Panc1 (cell line): ENCODE measurements at regions not wholly inside any gene's neighbourhood (a gene's known extent, or its start where the extent isn't known, plus 50 kb on each side); places are given as distances from the start of the nearest gene placed in this dataset.

ENCODE experiments used
- POLR2AphosphoS5 ChIP-seq: IDR thresholded peaks from 2 replicates; pipeline ENCODE4 v1.6.1; 2012; ENCODE audit warnings: mild to moderate bottlenecking, low read depth, low read length, moderate library complexity
- TF ChIP-seq, protein P1 (sequence below): fragments of 450-650 bp; IDR thresholded peaks from 2 replicates; pipeline ENCODE4 v1.5.1; 2017; ENCODE audit warnings: mild to moderate bottlenecking

DNA sequence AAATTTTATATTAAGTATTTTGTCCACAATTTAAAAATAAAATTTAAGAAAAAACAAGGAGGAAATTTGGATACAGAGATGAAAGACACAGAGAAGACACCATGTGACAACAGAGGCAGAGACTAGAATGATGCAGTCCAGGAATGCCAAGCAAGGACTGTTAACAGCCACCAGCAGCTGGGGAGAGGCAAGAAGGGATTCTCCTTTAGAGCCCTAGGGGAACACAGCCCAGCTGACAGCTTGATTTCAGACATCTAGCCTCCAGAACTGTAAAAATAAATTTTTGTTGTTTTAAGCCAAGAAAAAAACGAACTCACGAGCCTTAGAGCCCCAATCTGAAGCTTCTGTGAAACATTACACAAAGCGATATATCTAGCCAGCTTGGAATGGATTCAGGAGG is 198.5 kb downstream of the ZNF648 start:
- TF ChIP-seq, protein P1, sequence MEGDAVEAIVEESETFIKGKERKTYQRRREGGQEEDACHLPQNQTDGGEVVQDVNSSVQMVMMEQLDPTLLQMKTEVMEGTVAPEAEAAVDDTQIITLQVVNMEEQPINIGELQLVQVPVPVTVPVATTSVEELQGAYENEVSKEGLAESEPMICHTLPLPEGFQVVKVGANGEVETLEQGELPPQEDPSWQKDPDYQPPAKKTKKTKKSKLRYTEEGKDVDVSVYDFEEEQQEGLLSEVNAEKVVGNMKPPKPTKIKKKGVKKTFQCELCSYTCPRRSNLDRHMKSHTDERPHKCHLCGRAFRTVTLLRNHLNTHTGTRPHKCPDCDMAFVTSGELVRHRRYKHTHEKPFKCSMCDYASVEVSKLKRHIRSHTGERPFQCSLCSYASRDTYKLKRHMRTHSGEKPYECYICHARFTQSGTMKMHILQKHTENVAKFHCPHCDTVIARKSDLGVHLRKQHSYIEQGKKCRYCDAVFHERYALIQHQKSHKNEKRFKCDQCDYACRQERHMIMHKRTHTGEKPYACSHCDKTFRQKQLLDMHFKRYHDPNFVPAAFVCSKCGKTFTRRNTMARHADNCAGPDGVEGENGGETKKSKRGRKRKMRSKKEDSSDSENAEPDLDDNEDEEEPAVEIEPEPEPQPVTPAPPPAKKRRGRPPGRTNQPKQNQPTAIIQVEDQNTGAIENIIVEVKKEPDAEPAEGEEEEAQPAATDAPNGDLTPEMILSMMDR, result no peak
- TF ChIP-seq POLR2AphosphoS5, result no peak
